ENCODE measurements at regions not wholly inside any gene's neighbourhood (a gene's known extent, or its start where the extent isn't known, plus 50 kb on each side); places are given as distances from the start of the nearest gene placed in this dataset.
A peak's percentile ranks its signal among the peaks of the same experiment; 100 is the strongest.

GRCh38 chr17:17402558-17402957 is 74.2 kb upstream of the MED9 start:
- peak; percentile 69 for ATAC-seq
- no peaks in the 10 kb centered on the region for H4K20me1 ChIP-seq (ENCODE audit: low read length)
- TF ChIP-seq CTCF (conservative IDR thresholded peaks at IDR 0.05; ENCODE audit: low read depth, low read length) (no peak), EZH2phosphoT487 (IDR thresholded peaks at IDR 0.05; ENCODE audit: borderline replicate concordance, low read length) (no peak), EZH2 (IDR thresholded peaks at IDR 0.05; ENCODE audit: low read length, unreplicated experiment) (no peak)
- POLR2A ChIA-PET (ENCODE audit: unreplicated experiment), result no interaction called here
- intact Hi-C loops (cut with micrococcal nuclease), result no loop called here
- H3K27me3 ChIP-seq (ENCODE audit: low read length), result no peaks in the 10 kb centered on the region
- no peak overlapping the region for H3K4me3 ChIP-seq (ENCODE audit: low read length)
- H3K4me1 ChIP-seq (ENCODE audit: insufficient read depth, low read length), result peaks cover 7% of the 10 kb centered on the region; the same call in 1 of the 2 replicates
- CTCF ChIA-PET, result no interaction called here
- no peaks in the 10 kb centered on the region for H3F3A ChIP-seq (ENCODE audit: low read length, unreplicated experiment)
- BruUV-seq (replicated peaks), result no TSS peak
- H3K4me2 ChIP-seq (ENCODE audit: low read length), result no peak overlapping the region
- no peaks in the 10 kb centered on the region for H3K9me2 ChIP-seq (replicated peaks; ENCODE audit: low read length)
- H3K9me3 ChIP-seq (ENCODE audit: low read length), result no peaks in the 10 kb centered on the region
- no peaks in the 10 kb centered on the region for H3K36me3 ChIP-seq (ENCODE audit: low read depth, low read length)
- peak; percentile 42 for DNase-seq
- H3K79me2 ChIP-seq (ENCODE audit: low read length), result no peaks in the 10 kb centered on the region
- no peak overlapping the region for H3K9ac ChIP-seq (ENCODE audit: low read length)
- no peak overlapping the region for H3K27ac ChIP-seq (ENCODE audit: low read length)
- H2AFZ ChIP-seq (ENCODE audit: low read length), result 0 out of 2 replicates have a peak overlapping the region, but pooled peaks have one; percentile 17

- Histone ChIP-seq H3K79me2 (ENCODE audit: low read length) (no peaks in the 10 kb centered on the region), H3F3A (ENCODE audit: low read length, unreplicated experiment) (no peaks in the 10 kb centered on the region), H3K9ac (ENCODE audit: low read length) (no peak overlapping the region), H3K36me3 (ENCODE audit: low read depth, low read length) (no peaks in the 10 kb centered on the region), H3K4me1 (ENCODE audit: insufficient read depth, low read length) (peaks cover 9% of the 10 kb centered on the region; the same call in 1 of the 2 replicates), H2AFZ (ENCODE audit: low read length) (no peak overlapping the region), H3K9me2 (replicated peaks; ENCODE audit: low read length) (no peaks in the 10 kb centered on the region), H3K4me3 (ENCODE audit: low read length) (no peak overlapping the region), H3K9me3 (ENCODE audit: low read length) (no peaks in the 10 kb centered on the region), H3K4me2 (ENCODE audit: low read length) (no peak overlapping the region), H3K27me3 (ENCODE audit: low read length) (no peaks in the 10 kb centered on the region), H3K27ac (ENCODE audit: low read length) (no peak overlapping the region), H4K20me1 (ENCODE audit: low read length) (no peaks in the 10 kb centered on the region)
- DNase-seq (no peak), ATAC-seq (no peak)
- ChIA-PET POLR2A (ENCODE audit: unreplicated experiment) (no interaction called here), CTCF (no interaction called here)
- TF ChIP-seq EZH2 (IDR thresholded peaks at IDR 0.05; ENCODE audit: low read length, unreplicated experiment) (no peak), EZH2phosphoT487 (IDR thresholded peaks at IDR 0.05; ENCODE audit: borderline replicate concordance, low read length) (no peak), CTCF (conservative IDR thresholded peaks at IDR 0.05; ENCODE audit: low read depth, low read length) (no peak)
- no TSS peak for BruUV-seq (replicated peaks)
- intact Hi-C loops (cut with micrococcal nuclease), result no loop called here
These were observed 73.7 kb upstream of the MED9 start for GRCh38 chr17:17403065-17403464.

- no peaks in the 10 kb centered on the region for H3K27me3 ChIP-seq (ENCODE audit: low read length)
- ATAC-seq (no peak), DNase-seq (no peak)
- H3K36me3 ChIP-seq (ENCODE audit: low read depth, low read length), result no peaks in the 10 kb centered on the region
- ChIA-PET POLR2A (ENCODE audit: unreplicated experiment) (no interaction called here), CTCF (no interaction called here)
- no peak overlapping the region for H3K27ac ChIP-seq (ENCODE audit: low read length)
- H3K4me2 ChIP-seq (ENCODE audit: low read length), result no peak overlapping the region
- no peaks in the 10 kb centered on the region for H3K79me2 ChIP-seq (ENCODE audit: low read length)
- intact Hi-C loops (cut with micrococcal nuclease), result no loop called here
- TF ChIP-seq EZH2phosphoT487 (IDR thresholded peaks at IDR 0.05; ENCODE audit: borderline replicate concordance, low read length) (no peak), EZH2 (IDR thresholded peaks at IDR 0.05; ENCODE audit: low read length, unreplicated experiment) (no peak), CTCF (conservative IDR thresholded peaks at IDR 0.05; ENCODE audit: low read depth, low read length) (no peak)
- no peaks in the 10 kb centered on the region for H3F3A ChIP-seq (ENCODE audit: low read length, unreplicated experiment)
- H3K9me3 ChIP-seq (ENCODE audit: low read length), result no peaks in the 10 kb centered on the region
- no peak overlapping the region for H2AFZ ChIP-seq (ENCODE audit: low read length)
- H3K4me1 ChIP-seq (ENCODE audit: insufficient read depth, low read length), result peaks cover 17% of the 10 kb centered on the region; the same call in 1 of the 2 replicates
- no peak overlapping the region for H3K4me3 ChIP-seq (ENCODE audit: low read length)
- no peak overlapping the region for H3K9ac ChIP-seq (ENCODE audit: low read length)
- H4K20me1 ChIP-seq (ENCODE audit: low read length), result no peaks in the 10 kb centered on the region
- no peaks in the 10 kb centered on the region for H3K9me2 ChIP-seq (replicated peaks; ENCODE audit: low read length)
- no TSS peak for BruUV-seq (replicated peaks)
These were observed 72.8 kb upstream of the MED9 start for GRCh38 chr17:17403899-17404576.
